Testis (tissue), 2 donors: ENCODE measurements at regions not wholly inside any gene's neighbourhood (a gene's known extent, or its start where the extent isn't known, plus 50 kb on each side); places are given as distances from the start of the nearest gene placed in this dataset.

Source experiments
- CTCF ChIP-seq, 3 experiments: fragments of 450-650 bp in 2 of 3; fragments of 200-600 bp in 1 of 3; sonication (generic) in 1 of 3; IDR thresholded peaks; one replicate each; pipeline ENCODE4 v1.5.1; 2016 to 2019; ENCODE audit warnings: antibody characterized with exemption in 3 of 3, mild to moderate bottlenecking in 2 of 3, moderate library complexity in 1 of 3
- POLR2A ChIP-seq: fragments of 450-650 bp; IDR thresholded peaks from one replicate; pipeline ENCODE4 v1.6.1; 2017; ENCODE audit warnings: antibody characterized with exemption, mild to moderate bottlenecking, moderate library complexity

- TF ChIP-seq POLR2A (no peak), CTCF (IDR thresholded peaks at IDR 0.05) (no peak)
Measured at GRCh38 chr13:80563439-80563838, 222.5 kb upstream of the SPRY2 start.
